ENCODE measurements at regions not wholly inside any gene's neighbourhood (a gene's known extent, or its start where the extent isn't known, plus 50 kb on each side); places are given as distances from the start of the nearest gene placed in this dataset.

GRCh38 chr4:31141095-31141831 is 421.1 kb downstream of the PCDH7 start:
- TF ChIP-seq, protein P1, sequence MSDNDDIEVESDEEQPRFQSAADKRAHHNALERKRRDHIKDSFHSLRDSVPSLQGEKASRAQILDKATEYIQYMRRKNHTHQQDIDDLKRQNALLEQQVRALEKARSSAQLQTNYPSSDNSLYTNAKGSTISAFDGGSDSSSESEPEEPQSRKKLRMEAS (IDR thresholded peaks at IDR 0.05), result no peak
- TF ChIP-seq YY1 (IDR thresholded peaks at IDR 0.05; ENCODE audit: low read depth) (no peak), EGR1 (IDR thresholded peaks at IDR 0.05) (no peak), EP300 (IDR thresholded peaks at IDR 0.05; ENCODE audit: borderline replicate concordance) (no peak), TCF12 (IDR thresholded peaks at IDR 0.05; ENCODE audit: low read depth) (no peak), CEBPB (IDR thresholded peaks at IDR 0.05) (no peak), TAF1 (IDR thresholded peaks at IDR 0.05; ENCODE audit: low read depth) (no peak), USF1 (IDR thresholded peaks at IDR 0.05) (no peak), RAD21 (IDR thresholded peaks at IDR 0.05; ENCODE audit: low read depth) (no peak)
- TF ChIP-seq, protein P2, sequence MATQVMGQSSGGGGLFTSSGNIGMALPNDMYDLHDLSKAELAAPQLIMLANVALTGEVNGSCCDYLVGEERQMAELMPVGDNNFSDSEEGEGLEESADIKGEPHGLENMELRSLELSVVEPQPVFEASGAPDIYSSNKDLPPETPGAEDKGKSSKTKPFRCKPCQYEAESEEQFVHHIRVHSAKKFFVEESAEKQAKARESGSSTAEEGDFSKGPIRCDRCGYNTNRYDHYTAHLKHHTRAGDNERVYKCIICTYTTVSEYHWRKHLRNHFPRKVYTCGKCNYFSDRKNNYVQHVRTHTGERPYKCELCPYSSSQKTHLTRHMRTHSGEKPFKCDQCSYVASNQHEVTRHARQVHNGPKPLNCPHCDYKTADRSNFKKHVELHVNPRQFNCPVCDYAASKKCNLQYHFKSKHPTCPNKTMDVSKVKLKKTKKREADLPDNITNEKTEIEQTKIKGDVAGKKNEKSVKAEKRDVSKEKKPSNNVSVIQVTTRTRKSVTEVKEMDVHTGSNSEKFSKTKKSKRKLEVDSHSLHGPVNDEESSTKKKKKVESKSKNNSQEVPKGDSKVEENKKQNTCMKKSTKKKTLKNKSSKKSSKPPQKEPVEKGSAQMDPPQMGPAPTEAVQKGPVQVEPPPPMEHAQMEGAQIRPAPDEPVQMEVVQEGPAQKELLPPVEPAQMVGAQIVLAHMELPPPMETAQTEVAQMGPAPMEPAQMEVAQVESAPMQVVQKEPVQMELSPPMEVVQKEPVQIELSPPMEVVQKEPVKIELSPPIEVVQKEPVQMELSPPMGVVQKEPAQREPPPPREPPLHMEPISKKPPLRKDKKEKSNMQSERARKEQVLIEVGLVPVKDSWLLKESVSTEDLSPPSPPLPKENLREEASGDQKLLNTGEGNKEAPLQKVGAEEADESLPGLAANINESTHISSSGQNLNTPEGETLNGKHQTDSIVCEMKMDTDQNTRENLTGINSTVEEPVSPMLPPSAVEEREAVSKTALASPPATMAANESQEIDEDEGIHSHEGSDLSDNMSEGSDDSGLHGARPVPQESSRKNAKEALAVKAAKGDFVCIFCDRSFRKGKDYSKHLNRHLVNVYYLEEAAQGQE (IDR thresholded peaks at IDR 0.05; ENCODE audit: low read depth), result no peak
